ENCODE measurements at regions not wholly inside any gene's neighbourhood (a gene's known extent, or its start where the extent isn't known, plus 50 kb on each side); places are given as distances from the start of the nearest gene placed in this dataset.

GRCh38 chr2:106991866-106992265 lies 105.9 kb upstream of the ST6GAL2 start:
- Histone ChIP-seq H3K4me3 (no peak overlapping the region), H3K27me3 (ENCODE audit: low read depth) (no peaks in the 10 kb centered on the region), H3K4me1 (no peaks in the 10 kb centered on the region), H3K36me3 (replicated peaks) (no peaks in the 10 kb centered on the region), H3K9me3 (no peaks in the 10 kb centered on the region)
- in situ Hi-C loops (cut with MboI; ENCODE audit: low sequenced_read_pairs): no loop called here
- no peak for DNase-seq (ENCODE audit: low spot score in 2 of 2)

- no peak overlapping the region for H3K4me3 ChIP-seq
- no peaks in the 10 kb centered on the region for H3K27me3 ChIP-seq (ENCODE audit: low read depth)
- no peaks in the 10 kb centered on the region for H3K4me1 ChIP-seq
- in situ Hi-C loops (cut with MboI; ENCODE audit: low sequenced_read_pairs): no loop called here
- H3K36me3 ChIP-seq (replicated peaks): no peaks in the 10 kb centered on the region
- no peak for DNase-seq (ENCODE audit: low spot score in 2 of 2)
- no peaks in the 10 kb centered on the region for H3K9me3 ChIP-seq
Measured at GRCh38 chr2:106995556-106995955, 109.6 kb upstream of the ST6GAL2 start.

- no peak overlapping the region for H3K4me3 ChIP-seq
- H3K36me3 ChIP-seq (replicated peaks): no peaks in the 10 kb centered on the region
- no peaks in the 10 kb centered on the region for H3K27me3 ChIP-seq (ENCODE audit: low read depth)
- in situ Hi-C loops (cut with MboI; ENCODE audit: low sequenced_read_pairs): no loop called here
- no peaks in the 10 kb centered on the region for H3K4me1 ChIP-seq
- no peak for DNase-seq (ENCODE audit: low spot score in 2 of 2)
- H3K9me3 ChIP-seq: no peaks in the 10 kb centered on the region
Measured at GRCh38 chr2:106996171-106996769, 110.3 kb upstream of the ST6GAL2 start.

- no peaks in the 10 kb centered on the region for H3K4me1 ChIP-seq
- H3K4me3 ChIP-seq: no peak overlapping the region
- in situ Hi-C loops (cut with MboI; ENCODE audit: low sequenced_read_pairs): no loop called here
- H3K36me3 ChIP-seq (replicated peaks): no peaks in the 10 kb centered on the region
- no peaks in the 10 kb centered on the region for H3K27me3 ChIP-seq (ENCODE audit: low read depth)
- DNase-seq (ENCODE audit: low spot score in 2 of 2): no peak
- H3K9me3 ChIP-seq: no peaks in the 10 kb centered on the region
Measured at GRCh38 chr2:106997204-106997603, 111.2 kb upstream of the ST6GAL2 start.

GRCh38 chr2:107001062-107001461 lies 115.1 kb upstream of the ST6GAL2 start:
- H3K36me3 ChIP-seq (replicated peaks): no peaks in the 10 kb centered on the region
- DNase-seq (ENCODE audit: low spot score in 2 of 2): no peak
- in situ Hi-C loops (cut with MboI; ENCODE audit: low sequenced_read_pairs): no loop called here
- no peak overlapping the region for H3K4me3 ChIP-seq
- no peaks in the 10 kb centered on the region for H3K27me3 ChIP-seq (ENCODE audit: low read depth)
- no peaks in the 10 kb centered on the region for H3K4me1 ChIP-seq
- no peaks in the 10 kb centered on the region for H3K9me3 ChIP-seq

GRCh38 chr2:107001551-107001950 lies 115.6 kb upstream of the ST6GAL2 start:
- in situ Hi-C loops (cut with MboI; ENCODE audit: low sequenced_read_pairs): no loop called here
- no peaks in the 10 kb centered on the region for H3K27me3 ChIP-seq (ENCODE audit: low read depth)
- no peaks in the 10 kb centered on the region for H3K4me1 ChIP-seq
- H3K4me3 ChIP-seq: no peak overlapping the region
- H3K9me3 ChIP-seq: no peaks in the 10 kb centered on the region
- no peak for DNase-seq (ENCODE audit: low spot score in 2 of 2)
- H3K36me3 ChIP-seq (replicated peaks): no peaks in the 10 kb centered on the region

- in situ Hi-C loops (cut with MboI; ENCODE audit: low sequenced_read_pairs): no loop called here
Measured at GRCh38 chr2:107001964-107002696, 116.2 kb upstream of the ST6GAL2 start.

GRCh38 chr2:107002735-107003134 lies 116.8 kb upstream of the ST6GAL2 start:
- Histone ChIP-seq H3K36me3 (replicated peaks) (no peaks in the 10 kb centered on the region), H3K9me3 (no peaks in the 10 kb centered on the region), H3K4me1 (no peaks in the 10 kb centered on the region), H3K27me3 (ENCODE audit: low read depth) (no peaks in the 10 kb centered on the region), H3K4me3 (no peak overlapping the region)
- no peak for DNase-seq (ENCODE audit: low spot score in 2 of 2)
- in situ Hi-C loops (cut with MboI; ENCODE audit: low sequenced_read_pairs): no loop called here

More at GRCh38 chr2:107001964-107002696, 116.2 kb upstream of the ST6GAL2 start:
- Histone ChIP-seq H3K4me1 (no peaks in the 10 kb centered on the region), H3K27me3 (ENCODE audit: low read depth) (no peaks in the 10 kb centered on the region), H3K9me3 (no peaks in the 10 kb centered on the region), H3K36me3 (replicated peaks) (no peaks in the 10 kb centered on the region), H3K4me3 (no peak overlapping the region)
- DNase-seq (ENCODE audit: low spot score in 2 of 2): no peak

GRCh38 chr2:107005853-107006252 lies 119.9 kb upstream of the ST6GAL2 start:
- in situ Hi-C loops (cut with MboI; ENCODE audit: low sequenced_read_pairs): no loop called here
- Histone ChIP-seq H3K4me1 (no peaks in the 10 kb centered on the region), H3K36me3 (replicated peaks) (no peaks in the 10 kb centered on the region)

GRCh38 chr2:107006836-107007235 lies 120.9 kb upstream of the ST6GAL2 start:
- no peaks in the 10 kb centered on the region for H3K4me1 ChIP-seq
- in situ Hi-C loops (cut with MboI; ENCODE audit: low sequenced_read_pairs): no loop called here
- no peaks in the 10 kb centered on the region for H3K27me3 ChIP-seq (ENCODE audit: low read depth)
- no peak for DNase-seq (ENCODE audit: low spot score in 2 of 2)
- H3K9me3 ChIP-seq: no peaks in the 10 kb centered on the region
- H3K4me3 ChIP-seq: no peak overlapping the region
- no peaks in the 10 kb centered on the region for H3K36me3 ChIP-seq (replicated peaks)

More at GRCh38 chr2:107005853-107006252, 119.9 kb upstream of the ST6GAL2 start:
- DNase-seq (ENCODE audit: low spot score in 2 of 2): no peak
- Histone ChIP-seq H3K9me3 (no peaks in the 10 kb centered on the region), H3K4me3 (no peak overlapping the region), H3K27me3 (ENCODE audit: low read depth) (no peaks in the 10 kb centered on the region)

- H3K27me3 ChIP-seq (ENCODE audit: low read depth): no peaks in the 10 kb centered on the region
- no peaks in the 10 kb centered on the region for H3K4me1 ChIP-seq
- no peak for DNase-seq (ENCODE audit: low spot score in 2 of 2)
- H3K4me3 ChIP-seq: no peak overlapping the region
- H3K36me3 ChIP-seq (replicated peaks): no peaks in the 10 kb centered on the region
- no peaks in the 10 kb centered on the region for H3K9me3 ChIP-seq
- in situ Hi-C loops (cut with MboI; ENCODE audit: low sequenced_read_pairs): no loop called here
Measured at GRCh38 chr2:107007927-107008326, 122.0 kb upstream of the ST6GAL2 start.

GRCh38 chr2:107008843-107009242 lies 122.9 kb upstream of the ST6GAL2 start:
- Histone ChIP-seq H3K36me3 (replicated peaks) (no peaks in the 10 kb centered on the region), H3K9me3 (no peaks in the 10 kb centered on the region), H3K27me3 (ENCODE audit: low read depth) (no peaks in the 10 kb centered on the region), H3K4me3 (no peak overlapping the region), H3K4me1 (no peaks in the 10 kb centered on the region)
- DNase-seq (ENCODE audit: low spot score in 2 of 2): no peak
- in situ Hi-C loops (cut with MboI; ENCODE audit: low sequenced_read_pairs): no loop called here

- Histone ChIP-seq H3K27me3 (ENCODE audit: low read depth) (no peaks in the 10 kb centered on the region), H3K36me3 (replicated peaks) (no peaks in the 10 kb centered on the region), H3K4me1 (no peaks in the 10 kb centered on the region), H3K4me3 (no peak overlapping the region), H3K9me3 (no peaks in the 10 kb centered on the region)
- in situ Hi-C loops (cut with MboI; ENCODE audit: low sequenced_read_pairs): no loop called here
- DNase-seq (ENCODE audit: low spot score in 2 of 2): no peak
Measured at GRCh38 chr2:107009275-107009674, 123.3 kb upstream of the ST6GAL2 start.

GRCh38 chr2:107012714-107013306 lies 126.8 kb upstream of the ST6GAL2 start:
- Histone ChIP-seq H3K4me3 (no peak overlapping the region), H3K4me1 (no peaks in the 10 kb centered on the region), H3K27me3 (ENCODE audit: low read depth) (no peaks in the 10 kb centered on the region), H3K9me3 (no peaks in the 10 kb centered on the region), H3K36me3 (replicated peaks) (no peaks in the 10 kb centered on the region)
- no peak for DNase-seq (ENCODE audit: low spot score in 2 of 2)
- in situ Hi-C loops (cut with MboI; ENCODE audit: low sequenced_read_pairs): no loop called here

Data from HAP-1 (cell line).